Right hindlimb (tissue), 1 donor: ENCODE measurements at regions not wholly inside any gene's neighbourhood (a gene's known extent, or its start where the extent isn't known, plus 50 kb on each side); places are given as distances from the start of the nearest gene placed in this dataset.

Source experiments
- DNase-seq: peaks from one replicate; pipeline ENCODE4 v3.0.0-alpha.2; 2018

- no peak for DNase-seq
Measured at GRCh38 chr11:98793276-98793675, 227.5 kb upstream of the CNTN5 start.

GRCh38 chr11:98798333-98798732 lies 222.4 kb upstream of the CNTN5 start:
- no peak for DNase-seq

DNA sequence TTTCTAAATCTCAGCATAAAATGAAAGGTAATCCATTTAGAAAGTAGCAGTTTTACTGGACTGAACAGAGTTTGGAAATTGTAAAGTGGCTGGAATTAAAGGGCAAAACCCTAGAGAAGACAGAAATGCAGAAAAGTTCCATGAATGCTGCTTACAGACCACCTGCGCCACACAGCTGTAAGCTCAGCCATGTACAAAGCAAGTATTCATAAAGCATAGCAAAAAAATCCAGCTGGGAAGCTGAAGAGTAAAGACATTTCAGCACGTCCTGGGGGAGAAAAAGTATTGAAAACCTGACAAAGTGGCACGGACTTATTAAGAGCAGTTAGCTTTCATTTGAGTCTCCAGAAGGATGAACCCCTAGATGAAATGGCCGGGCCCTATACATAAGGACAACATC lies 220.1 kb upstream of the CNTN5 start:
- DNase-seq = peak; percentile 23

- no peak for DNase-seq
Measured at GRCh38 chr11:98828986-98829708, 191.6 kb upstream of the CNTN5 start.

GRCh38 chr11:98829971-98830370 lies 190.8 kb upstream of the CNTN5 start:
- no peak for DNase-seq

- DNase-seq = no peak
Measured at GRCh38 chr11:98834776-98835175, 186.0 kb upstream of the CNTN5 start.

- DNase-seq = no peak
Measured at GRCh38 chr11:98835335-98835734, 185.4 kb upstream of the CNTN5 start.

GRCh38 chr11:98836156-98836555 lies 184.6 kb upstream of the CNTN5 start:
- no peak for DNase-seq

DNA sequence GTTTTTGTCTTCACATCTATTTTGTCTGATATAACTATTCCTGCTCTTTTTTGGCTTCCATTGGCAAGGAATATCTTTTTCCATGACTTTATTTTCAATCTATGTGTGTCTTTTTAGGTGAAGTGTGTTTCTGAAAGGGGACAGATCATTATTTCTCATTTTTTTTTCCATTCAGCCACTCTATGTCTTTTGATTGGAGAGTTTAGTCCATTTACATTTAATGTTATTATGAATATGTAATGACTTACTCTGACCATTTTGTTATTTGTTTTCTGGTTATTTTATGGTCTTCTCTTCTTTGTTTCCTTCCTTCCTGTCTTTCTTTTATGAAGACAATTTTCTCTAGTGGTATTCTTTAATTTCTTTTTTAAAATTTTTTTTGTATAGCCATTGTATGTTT lies 178.6 kb upstream of the CNTN5 start:
- DNase-seq = no peak

DNA sequence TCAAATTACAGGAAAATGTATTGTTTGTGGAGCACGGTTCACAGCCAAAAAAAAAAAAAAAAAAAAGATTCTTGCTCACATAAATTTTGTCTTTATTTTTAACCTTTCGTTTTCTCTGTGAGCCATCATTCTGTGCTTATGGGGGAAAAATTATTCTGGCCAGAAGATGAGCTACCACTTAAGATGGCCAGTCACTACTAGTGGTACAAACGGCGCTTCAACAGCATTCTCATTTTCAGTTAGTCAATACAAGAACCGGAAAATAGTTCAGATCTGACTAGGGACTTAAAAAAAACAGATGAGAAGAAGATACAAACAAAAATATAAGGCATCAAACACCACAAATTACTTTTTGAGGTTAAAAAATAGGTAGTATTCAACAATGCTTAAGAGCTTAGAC lies 158.6 kb upstream of the CNTN5 start:
- no peak for DNase-seq

DNA sequence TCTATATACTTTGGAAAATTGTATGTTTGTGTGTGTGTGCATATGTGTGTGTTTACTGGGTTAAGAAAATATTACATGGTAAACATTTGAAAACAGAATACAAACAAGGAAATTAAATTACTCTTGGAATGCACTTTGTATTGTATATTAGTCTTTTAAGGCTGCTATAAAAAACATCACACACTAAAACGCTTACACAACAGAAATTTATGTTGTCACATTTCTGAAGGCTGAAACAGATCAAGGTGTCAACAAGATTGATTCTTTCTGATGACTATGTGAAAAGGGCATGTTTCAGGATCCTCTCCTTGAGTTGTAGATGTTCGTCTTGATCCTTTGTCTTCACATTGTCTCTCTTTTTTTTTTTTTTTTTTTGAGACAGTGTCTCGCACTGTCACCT lies 149.1 kb upstream of the CNTN5 start:
- no peak for DNase-seq

GRCh38 chr11:98874050-98874449 lies 146.7 kb upstream of the CNTN5 start:
- DNase-seq = no peak

GRCh38 chr11:98895936-98896335 lies 124.8 kb upstream of the CNTN5 start:
- DNase-seq = no peak

GRCh38 chr11:98940913-98941312 lies 79.8 kb upstream of the CNTN5 start:
- no peak for DNase-seq

DNA sequence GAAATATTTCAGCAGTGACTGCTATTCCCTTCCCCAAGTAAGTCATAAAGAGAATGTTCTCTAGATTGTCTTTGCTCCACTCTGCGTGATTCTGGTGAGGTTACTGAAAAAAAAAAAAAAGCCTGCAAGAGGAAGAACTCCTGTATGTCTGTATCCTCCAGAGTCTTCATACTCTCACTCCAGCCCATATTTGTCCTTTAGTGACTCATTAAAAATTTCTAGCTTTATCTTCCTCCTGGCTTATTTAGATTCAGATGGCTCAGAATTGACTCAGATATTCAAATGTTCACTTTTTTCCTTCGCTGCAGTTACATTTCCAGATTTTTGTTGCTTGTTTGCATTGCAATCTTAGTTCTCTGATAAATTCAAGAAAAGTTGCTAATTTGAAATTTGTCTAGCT lies 76.3 kb upstream of the CNTN5 start:
- DNase-seq = no peak

- no peak for DNase-seq
Measured at GRCh38 chr11:98952107-98952506, 68.6 kb upstream of the CNTN5 start.

- no peak for DNase-seq
Measured at GRCh38 chr11:98955551-98955950, 65.2 kb upstream of the CNTN5 start.

- no peak for DNase-seq
Measured at GRCh38 chr11:98964146-98964545, 56.6 kb upstream of the CNTN5 start.

GRCh38 chr11:98965358-98965757 lies 55.4 kb upstream of the CNTN5 start:
- no peak for DNase-seq

DNA sequence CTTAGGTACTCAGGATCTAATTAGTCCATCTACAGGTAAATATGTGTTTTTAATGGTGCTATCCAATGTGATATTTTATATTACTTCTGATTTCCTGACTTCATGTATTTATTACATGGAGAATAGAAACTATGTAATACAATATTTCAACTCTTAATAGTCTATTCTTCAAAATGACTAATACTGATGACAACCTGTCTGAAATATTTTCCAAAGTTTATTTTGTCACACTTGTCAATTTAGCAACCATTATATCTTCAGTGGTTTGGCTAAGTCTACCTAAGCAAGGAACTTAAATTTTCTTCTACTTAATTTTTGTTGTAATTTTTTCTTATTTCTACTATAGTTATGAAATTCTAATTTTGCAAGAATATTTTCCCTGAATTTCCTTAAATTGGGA lies 55.0 kb upstream of the CNTN5 start:
- no peak for DNase-seq

- no peak for DNase-seq
Measured at GRCh38 chr11:98967005-98967404, 53.7 kb upstream of the CNTN5 start.
